Calu3 (cell line): ENCODE measurements at regions not wholly inside any gene's neighbourhood (a gene's known extent, or its start where the extent isn't known, plus 50 kb on each side); places are given as distances from the start of the nearest gene placed in this dataset.

Source experiments
- BruUV-seq: library from RNA; stranded (reverse); fragments of 400-500 nt; replicated peaks from 2 replicates; lab custom pipeline; 2021; lab: Mats Ljungman, UMichigan
- CTCF ChIA-PET: fragments of 300-600 bp; sonication (Branson Sonifier 250); formaldehyde crosslinking; loops from one replicate; lab custom pipeline; 2022; ENCODE audit warnings: antibody characterized with exemption; lab: Charles Lee
- DNase-seq: peaks from one replicate; pipeline ENCODE4 v3.0.0; 2022
- H3K27ac Mint-ChIP-seq: one replicate; pipeline ENCODE4 v1.8.0; 2022; ENCODE audit warnings: mixed read lengths; ENCODE audit not compliant: unreplicated experiment
- H3K27me3 Mint-ChIP-seq: one replicate; pipeline ENCODE4 v1.8.0; 2022; ENCODE audit warnings: mixed read lengths; ENCODE audit not compliant: unreplicated experiment
- H3K36me3 Mint-ChIP-seq: one replicate; pipeline ENCODE4 v1.8.0; 2022; ENCODE audit warnings: mild to moderate bottlenecking, moderate library complexity, mixed read lengths; ENCODE audit not compliant: insufficient read depth, unreplicated experiment
- H3K4me1 Mint-ChIP-seq: one replicate; pipeline ENCODE4 v1.8.0; 2022; ENCODE audit warnings: mild to moderate bottlenecking, low read depth, mixed read lengths; ENCODE audit not compliant: unreplicated experiment
- H3K4me3 Mint-ChIP-seq: one replicate; pipeline ENCODE4 v1.8.0; 2022; ENCODE audit warnings: mild to moderate bottlenecking, low read depth, moderate library complexity, mixed read lengths; ENCODE audit not compliant: unreplicated experiment
- H3K9me3 Mint-ChIP-seq: one replicate; pipeline ENCODE4 v1.8.0; 2022; ENCODE audit warnings: low read depth, mixed read lengths; ENCODE audit not compliant: unreplicated experiment
- CTCF ChIP-seq: fragments of 200-600 bp; IDR thresholded peaks from one replicate; pipeline ENCODE4 v1.8.0; 2022; ENCODE audit warnings: antibody characterized with exemption; ENCODE audit not compliant: unreplicated experiment
- intact Hi-C: fragments of 100-400 bp; cut with micrococcal nuclease; formaldehyde crosslinking; loops from one replicate; pipeline ENCODE4 v1.10.0; 2022; ENCODE audit not compliant: unreplicated experiment

- Mint-ChIP-seq H3K4me1 (peaks cover 22% of the 10 kb centered on the region), H3K9me3 (no peaks in the 10 kb centered on the region), H3K27ac (peak overlapping the region; percentile 14), H3K27me3 (no peaks in the 10 kb centered on the region), H3K4me3 (no peak overlapping the region), H3K36me3 (no peaks in the 10 kb centered on the region)
- CTCF ChIA-PET, result interaction anchor here (0.6 kb wide), 1 partner anchor 100 kb away, joined by 3 read pairs; no protein-coding TSS in a partner anchor
- intact Hi-C loops, result no loop called here
- no TSS peak for BruUV-seq
- TF ChIP-seq CTCF, result no peak
- no peak for DNase-seq
These were observed 551.5 kb upstream of the AGTR1 start for GRCh38 chr3:148146241-148146640.

- Mint-ChIP-seq H3K27me3 (no peaks in the 10 kb centered on the region), H3K4me1 (peaks cover 22% of the 10 kb centered on the region), H3K36me3 (no peaks in the 10 kb centered on the region), H3K9me3 (peaks cover 5% of the 10 kb centered on the region), H3K4me3 (no peak overlapping the region), H3K27ac (peak overlapping the region; percentile 14)
- TF ChIP-seq CTCF, result no peak
- no TSS peak for BruUV-seq
- CTCF ChIA-PET, result no interaction called here
- peak; percentile 56 for DNase-seq
- intact Hi-C loops, result no loop called here
These were observed 550.5 kb upstream of the AGTR1 start for GRCh38 chr3:148146947-148147826.

GRCh38 chr3:148147903-148148302 lies 549.8 kb upstream of the AGTR1 start:
- Mint-ChIP-seq H3K9me3 (peaks cover 6% of the 10 kb centered on the region), H3K4me3 (peak overlapping the region; percentile 0), H3K36me3 (no peaks in the 10 kb centered on the region), H3K27ac (no peak overlapping the region), H3K4me1 (peaks cover 22% of the 10 kb centered on the region), H3K27me3 (no peaks in the 10 kb centered on the region)
- no peak for DNase-seq
- no peak for TF ChIP-seq CTCF
- intact Hi-C loops, result no loop called here
- no TSS peak for BruUV-seq
- CTCF ChIA-PET, result no interaction called here

GRCh38 chr3:148149556-148149955 lies 548.1 kb upstream of the AGTR1 start:
- CTCF ChIA-PET, result no interaction called here
- H3K27me3 Mint-ChIP-seq, result no peaks in the 10 kb centered on the region

More at GRCh38 chr3:148149556-148149955, 548.1 kb upstream of the AGTR1 start:
- intact Hi-C loops, result no loop called here
- no peak overlapping the region for H3K27ac Mint-ChIP-seq
- no TSS peak for BruUV-seq
- no peak for TF ChIP-seq CTCF
- no peaks in the 10 kb centered on the region for H3K36me3 Mint-ChIP-seq
- no peak for DNase-seq
- peaks cover 8% of the 10 kb centered on the region for H3K9me3 Mint-ChIP-seq
- peaks cover 22% of the 10 kb centered on the region for H3K4me1 Mint-ChIP-seq
- no peak overlapping the region for H3K4me3 Mint-ChIP-seq
